Heart left ventricle (tissue), 16 donors: ENCODE measurements at regions not wholly inside any gene's neighbourhood (a gene's known extent, or its start where the extent isn't known, plus 50 kb on each side); places are given as distances from the start of the nearest gene placed in this dataset.

Experiments
- ATAC-seq, 4 donors: fragments of 200-7000 bp; cut with Tn5 transposase; one replicate each; pipeline ENCODE4 v1.9.1; 2020 to 2022; ENCODE audit warnings: moderate library complexity in 4 of 4, mild to moderate bottlenecking in 3 of 4, moderate number of reproducible peaks in 1 of 4
- DNase-seq, 5 donors: peaks; one replicate each; pipeline ENCODE4 v3.0.0-alpha.2; 2020
- H3K27ac ChIP-seq, 12 donors: fragments of 200-600 bp; sonication (generic) in 4 of 12; one replicate each; pipeline versions ENCODE4 v1.5.0 to v1.8.0; 2016 to 2022; ENCODE audit warnings: mild to moderate bottlenecking in 2 of 12
- H3K27me3 ChIP-seq, 9 donors: fragments of 200-600 bp; sonication (generic) in 2 of 9; one replicate each; pipeline versions ENCODE4 v1.5.1 to v1.8.0; 2016 to 2022; ENCODE audit warnings: mild to moderate bottlenecking in 3 of 9
- H3K36me3 ChIP-seq, 9 donors: fragments of 200-600 bp; sonication (generic) in 2 of 9; one replicate each; pipeline versions ENCODE4 v1.5.0 to v1.8.0; 2018 to 2022; ENCODE audit warnings: mild to moderate bottlenecking in 2 of 9
- H3K4me1 ChIP-seq, 12 donors: fragments of 200-600 bp; sonication (generic) in 4 of 12; one replicate each; pipeline versions ENCODE4 v1.5.0 to v1.8.0; 2016 to 2022; ENCODE audit warnings: mild to moderate bottlenecking in 3 of 12
- H3K4me3 ChIP-seq, 12 donors: fragments of 200-600 bp; sonication (generic) in 4 of 12; one replicate each; pipeline versions ENCODE4 v1.5.0 to v1.8.0; 2017 to 2022; ENCODE audit warnings: mild to moderate bottlenecking in 9 of 12, moderate library complexity in 4 of 12
- H3K9me3 ChIP-seq, 12 donors: fragments of 200-600 bp; sonication (generic) in 4 of 12; one replicate each; pipeline versions ENCODE4 v1.5.0 to v1.8.0; 2016 to 2022; ENCODE audit warnings: mild to moderate bottlenecking in 1 of 12
- CTCF ChIP-seq, 12 donors: fragments of 200-600 bp; sonication (generic) in 4 of 12; IDR thresholded peaks; one replicate each; pipeline versions ENCODE4 v1.5.0 to v1.8.0; 2018 to 2022; ENCODE audit warnings: antibody characterized with exemption in 12 of 12, mild to moderate bottlenecking in 5 of 12
- POLR2A ChIP-seq, 2 donors: fragments of 450-650 bp; IDR thresholded peaks; one replicate each; pipeline ENCODE4 v1.6.1; 2017; ENCODE audit warnings: antibody characterized with exemption in 2 of 2, mild to moderate bottlenecking in 2 of 2, moderate library complexity in 2 of 2
- WGBS, 4 donors: extraction: QIAGEN DNeasy Blood & Tissue Kit in 2 of 4; methylation state at CpG; one replicate each; pipeline versions ENCODE4 v1.1.5 to v1.1.7; 2013 to 2018; 5-methylcytosine and 5-hydroxymethylcytosine counted together
- intact Hi-C, 10 donors: fragments of 100-400 bp; cut with DNase I; formaldehyde crosslinking; loops; one replicate each; pipeline versions ENCODE4 v1.11.1 to v1.14.2; 2022
- donor health status: ischemic (EF 13 %, LVEDD 7.1; RV severe dilation, severe dysfunction).
- donor health status: healthy with polysubstance abuse.
- donor health status: DM: no; HTN: yes; CAD: no.
- donor health status: DM: no; HTN: no; CAD: no.
- donor health status: ischemic (EF 25% LVEDD 6.9; RV normal size, moderate dysfunction).
- donor health status: ischemic (EF 25% LVEDD 5.7; RV mildly dilated, moderate dysfunction).
- donor health status: healthy.
- donor health status: DM: yes; HTN: yes; CAD: no.
- donor health status: ischemic (EF 35%, LVEDD 5.7; RV mildly dilated, moderate dysfunction).
- donor health status: nonischemic (EF 11% LVEDD 7.7; RV severe dilation, severe dysfunction).
- donor health status: DM: yes; HTN: yes; CAD: no.
- donor health status: PGD.
- donor health status: ischemic (EF 29% LVEDD 5.4; RV normal size, mild dysfunction).
- donor health status: nonischemic (EF 23%, LVEDD 6.1; RV moderate dilation, normal function).

GRCh38 chr2:145408980-145409379, 889.1 kb upstream of the ZEB2 start:
- TF ChIP-seq CTCF (IDR thresholded peaks at IDR 0.05) (no peak), POLR2A (IDR thresholded peaks at IDR 0.05) (no peak)
- peaks cover 0 to 11% (median 0%) of the 10 kb centered on the region in 12 donors for H3K4me1 ChIP-seq
- H3K36me3 ChIP-seq = no peaks in the 10 kb centered on the region
- intact Hi-C loops = no loop called here
- ATAC-seq (no peak), DNase-seq (no peak)
- no peaks in the 10 kb centered on the region for H3K27me3 ChIP-seq
- H3K4me3 ChIP-seq = no peak overlapping the region
- no peak overlapping the region for H3K27ac ChIP-seq
- no peaks in the 10 kb centered on the region for H3K9me3 ChIP-seq

GRCh38 chr2:145404690-145405089, 884.8 kb upstream of the ZEB2 start:
- Histone ChIP-seq H3K27me3 (no peaks in the 10 kb centered on the region), H3K9me3 (no peaks in the 10 kb centered on the region), H3K36me3 (no peaks in the 10 kb centered on the region), H3K4me3 (no peak overlapping the region), H3K27ac (no peak overlapping the region), H3K4me1 (no peaks in the 10 kb centered on the region)
- TF ChIP-seq POLR2A (IDR thresholded peaks at IDR 0.05) = no peak
- no peak for TF ChIP-seq CTCF (IDR thresholded peaks at IDR 0.05)
- ATAC-seq = no peak
- 38 to 48% (median 43%) methylated on average over 1 of the region's 1 CpG for WGBS, 4 donors
- intact Hi-C loops = no loop called here
- DNase-seq = no peak

- intact Hi-C loops = no loop called here
- DNase-seq (no peak), ATAC-seq (no peak)
- no peak overlapping the region for H3K4me3 ChIP-seq
- TF ChIP-seq POLR2A (IDR thresholded peaks at IDR 0.05) (no peak), CTCF (IDR thresholded peaks at IDR 0.05) (no peak)
- no peaks in the 10 kb centered on the region for H3K27me3 ChIP-seq
- H3K27ac ChIP-seq = no peak overlapping the region
- no peaks in the 10 kb centered on the region for H3K4me1 ChIP-seq
- no peaks in the 10 kb centered on the region for H3K36me3 ChIP-seq
- H3K9me3 ChIP-seq = no peaks in the 10 kb centered on the region
- 94 to 96% (median 96%) methylated on average over 2 of the region's 2 CpGs for WGBS, 4 donors
Measured at GRCh38 chr2:145402706-145403277, 882.9 kb upstream of the ZEB2 start.

GRCh38 chr2:145399131-145399530, 879.2 kb upstream of the ZEB2 start:
- ATAC-seq (no peak), DNase-seq (no peak)
- 0 to 94% (median 27%) methylated on average over 1 of the region's 1 CpG for WGBS, 4 donors
- intact Hi-C loops = no loop called here
- TF ChIP-seq CTCF (IDR thresholded peaks at IDR 0.05) = no peak
- TF ChIP-seq POLR2A (IDR thresholded peaks at IDR 0.05) = no peak
- H3K9me3 ChIP-seq = no peaks in the 10 kb centered on the region
- H3K36me3 ChIP-seq = no peaks in the 10 kb centered on the region
- no peak overlapping the region for H3K27ac ChIP-seq
- no peak overlapping the region for H3K4me3 ChIP-seq
- no peaks in the 10 kb centered on the region for H3K4me1 ChIP-seq
- H3K27me3 ChIP-seq = no peaks in the 10 kb centered on the region
